Renal cortex interstitium (tissue), 11 donors: ENCODE measurements at regions not wholly inside any gene's neighbourhood (a gene's known extent, or its start where the extent isn't known, plus 50 kb on each side); places are given as distances from the start of the nearest gene placed in this dataset.
A peak's percentile ranks its signal among the peaks of the same experiment; 100 is the strongest.

Experiments
- DNase-seq, 11 donors: peaks; one replicate each; pipeline ENCODE4 v3.0.0-alpha.2; 2013; ENCODE audit warnings: low read depth in 9 of 11, low spot score in 4 of 11; ENCODE audit errors: extremely low read depth in 1 of 11

- DNase-seq, result no peak
Observed at GRCh38 chr12:66836623-66837310, 157.9 kb upstream of the GRIP1 start.

- no peak for DNase-seq
Observed at GRCh38 chr12:66837311-66837627, 158.4 kb upstream of the GRIP1 start.

GRCh38 chr12:66838366-66838765 is 159.5 kb upstream of the GRIP1 start:
- DNase-seq, result no peak

- no peak for DNase-seq
Observed at GRCh38 chr12:66848967-66849366, 170.1 kb upstream of the GRIP1 start.

- no peak for DNase-seq
Observed at GRCh38 chr12:66851134-66851533, 172.3 kb upstream of the GRIP1 start.

GRCh38 chr12:66852091-66852490 is 173.2 kb upstream of the GRIP1 start:
- DNase-seq, result no peak

- DNase-seq, result no peak
Observed at GRCh38 chr12:66852765-66853164, 173.9 kb upstream of the GRIP1 start.

- no peak for DNase-seq
Observed at GRCh38 chr12:66859751-66860440, 181.0 kb upstream of the GRIP1 start.

- DNase-seq, result peak; percentile 35 to 80 (median 65)
Observed at GRCh38 chr12:66860752-66861750, 182.2 kb upstream of the GRIP1 start.

- DNase-seq, result no peak
Observed at GRCh38 chr12:66862356-66862985, 183.6 kb upstream of the GRIP1 start.

GRCh38 chr12:66863276-66863675 is 184.4 kb upstream of the GRIP1 start:
- no peak for DNase-seq

- DNase-seq, result no peak
Observed at GRCh38 chr12:66877925-66878324, 199.0 kb upstream of the GRIP1 start.

- no peak for DNase-seq
Observed at GRCh38 chr12:66879409-66879808, 200.5 kb upstream of the GRIP1 start.

GRCh38 chr12:66881386-66881785 is 202.5 kb upstream of the GRIP1 start:
- DNase-seq, result peak in 1 of 11 donors; percentile 19

GRCh38 chr12:66884091-66884490 is 205.2 kb upstream of the GRIP1 start:
- DNase-seq, result no peak

GRCh38 chr12:66885115-66885875 is 206.4 kb upstream of the GRIP1 start:
- DNase-seq, result no peak

- DNase-seq, result no peak
Observed at GRCh38 chr12:66896797-66897196, 217.9 kb upstream of the GRIP1 start.

GRCh38 chr12:66898700-66899469 is 220.0 kb upstream of the GRIP1 start:
- peak in 3 of 11 donors; percentile 24 to 30 (median 25) for DNase-seq
